A549 (cell line): ENCODE measurements at regions not wholly inside any gene's neighbourhood (a gene's known extent, or its start where the extent isn't known, plus 50 kb on each side); places are given as distances from the start of the nearest gene placed in this dataset.

Source experiments
- ATAC-seq, 2 experiments: fragments of 200-7000 bp in 1 of 2; fragments of >200 bp in 1 of 2; cut with Nextera tagmentation in 1 of 2; cut with Tn5 transposase in 1 of 2; 3 replicates each; pipeline versions ENCODE4 v1.8.0 to v1.9.1; 2018 to 2020; ENCODE audit warnings: mild to moderate bottlenecking in 1 of 2, moderate library complexity in 1 of 2
- CTCF ChIA-PET: fragments of 300-600 bp; sonication (Branson Sonifier 250); formaldehyde crosslinking; extraction: SDS; loops from one replicate; lab custom pipeline; 2021; ENCODE audit warnings: antibody characterized with exemption, inconsistent platforms; lab: Yijun Ruan, JAX
- POLR2A ChIA-PET: fragments of 350-600 bp; formaldehyde crosslinking; extraction: SDS; loops from one replicate; lab custom pipeline; 2021; ENCODE audit warnings: antibody characterized with exemption, inconsistent platforms; lab: Yijun Ruan, JAX
- DNase-seq, 2 experiments: peaks; one replicate each; pipeline versions ENCODE4 v3.0.0 to v3.0.0-alpha.2; 2011 to 2016; ENCODE audit warnings: low read depth in 1 of 2, low spot score in 1 of 2
- FAIRE-seq: peaks from 2 replicates; lab custom pipeline; 2011; peaks lifted over from hg19 to GRCh38; lab: Jason Lieb, UNC
- H3K27ac ChIP-seq, 2 experiments: fragments of >200 bp; sonication (Bioruptor Twin); formaldehyde crosslinking; 3 replicates each; pipeline ENCODE4 v1.5.1; 2016 to 2017
- H3K4me1 ChIP-seq: fragments of >200 bp; sonication (Bioruptor Twin); formaldehyde crosslinking; 3 replicates; pipeline ENCODE4 v1.6.1; 2016
- H3K4me2 ChIP-seq: fragments of >200 bp; sonication (Bioruptor Twin); formaldehyde crosslinking; 3 replicates; pipeline ENCODE4 v1.6.1; 2016
- H3K4me3 ChIP-seq: fragments of >200 bp; sonication (Bioruptor Twin); formaldehyde crosslinking; 3 replicates; pipeline ENCODE4 v1.5.1; 2016
- H3K9me3 ChIP-seq: fragments of >200 bp; sonication (Bioruptor Twin); formaldehyde crosslinking; 3 replicates; pipeline ENCODE4 v1.6.1; 2016
- ATOH8 ChIP-seq: fragments of 250-450 bp; sonication (Bioruptor Pico); IDR thresholded peaks from 2 replicates; pipeline ENCODE4 v1.5.0; 2020; ENCODE audit warnings: low read depth, mild to moderate bottlenecking, moderate library complexity
- CEBPB ChIP-seq, 2 experiments: fragments of >200 bp in 1 of 2; sonication (Bioruptor Twin) in 1 of 2; formaldehyde crosslinking in 1 of 2; IDR thresholded peaks; 2 replicates each; pipeline ENCODE4 v1.6.1; 2012 to 2016
- CHD4 ChIP-seq: fragments of 200-600 bp; sonication (generic); IDR thresholded peaks from 2 replicates; pipeline ENCODE4 v1.6.1; 2016; ENCODE audit warnings: antibody characterized with exemption, mild to moderate bottlenecking, borderline replicate concordance
- CTCF ChIP-seq: fragments of >200 bp; sonication (Bioruptor Twin); formaldehyde crosslinking; IDR thresholded peaks from 3 replicates; pipeline ENCODE4 v1.5.1; 2016
- EHF ChIP-seq: fragments of 250-450 bp; sonication (Bioruptor Pico); IDR thresholded peaks from 2 replicates; pipeline ENCODE4 v1.5.0; 2020; ENCODE audit warnings: mild to moderate bottlenecking
- EHMT2 ChIP-seq: fragments of 200-600 bp; sonication (generic); IDR thresholded peaks from 2 replicates; pipeline ENCODE4 v1.6.1; 2016; ENCODE audit warnings: antibody characterized with exemption, low read depth, mild to moderate bottlenecking, moderate library complexity
- ELK1 ChIP-seq: fragments of 150-350 bp; IDR thresholded peaks from 2 replicates; pipeline ENCODE4 v1.6.1; 2014; ENCODE audit warnings: low read depth, mild to moderate bottlenecking, low read length
- ESRRA ChIP-seq: fragments of 150-350 bp; IDR thresholded peaks from 2 replicates; pipeline ENCODE4 v1.6.1; 2014; ENCODE audit warnings: mild to moderate bottlenecking, low read length, borderline replicate concordance
- FOSL2 ChIP-seq, 2 experiments: fragments of 450-650 bp in 1 of 2; fragments of >200 bp in 1 of 2; sonication (Bioruptor Twin) in 1 of 2; formaldehyde crosslinking; IDR thresholded peaks; 2 replicates each; pipeline versions ENCODE4 v1.5.0 to v1.6.1; 2016 to 2020; ENCODE audit warnings: mild to moderate bottlenecking in 1 of 2, moderate library complexity in 1 of 2
- HDAC2 ChIP-seq: fragments of 200-600 bp; sonication (generic); IDR thresholded peaks from 2 replicates; pipeline ENCODE4 v1.6.1; 2016
- HMGXB4 ChIP-seq: fragments of 250-450 bp; sonication (Bioruptor Pico); IDR thresholded peaks from 2 replicates; pipeline ENCODE4 v1.5.0; 2021; ENCODE audit warnings: mild to moderate bottlenecking, moderate library complexity, borderline replicate concordance
- HOXA7 ChIP-seq: fragments of 250-450 bp; sonication (Bioruptor Pico); IDR thresholded peaks from 2 replicates; pipeline ENCODE4 v1.5.0; 2020; ENCODE audit warnings: mild to moderate bottlenecking, moderate library complexity
- HOXB5 ChIP-seq: fragments of 250-450 bp; sonication (Bioruptor Pico); IDR thresholded peaks from 2 replicates; pipeline ENCODE4 v1.5.0; 2020; ENCODE audit warnings: mild to moderate bottlenecking, moderate library complexity
- MAFK ChIP-seq: fragments of 450-650 bp; IDR thresholded peaks from 2 replicates; pipeline ENCODE4 v1.6.1; 2014; ENCODE audit not compliant: partially characterized antibody
- MYC ChIP-seq: IDR thresholded peaks from 2 replicates; pipeline ENCODE4 v1.6.1; 2012; ENCODE audit warnings: mild to moderate bottlenecking, inconsistent platforms, low read length, improper control_type of control experiment, borderline replicate concordance
- NFE2L2 ChIP-seq: fragments of 150-350 bp; conservative IDR thresholded peaks from 2 replicates; pipeline ENCODE4 v1.6.1; 2014; ENCODE audit warnings: low read length
- NPAS2 ChIP-seq: fragments of 250-450 bp; sonication (Bioruptor Pico); IDR thresholded peaks from 2 replicates; pipeline ENCODE4 v1.8.0; 2022; ENCODE audit warnings: mild to moderate bottlenecking, moderate library complexity, borderline replicate concordance
- NR3C1 ChIP-seq: fragments of >200 bp; sonication (Bioruptor Twin); formaldehyde crosslinking; IDR thresholded peaks from 3 replicates; pipeline ENCODE4 v1.6.1; 2017
- PHF8 ChIP-seq: fragments of 200-600 bp; sonication (generic); IDR thresholded peaks from 2 replicates; pipeline ENCODE4 v1.6.1; 2016; ENCODE audit warnings: low read depth, mild to moderate bottlenecking, antibody characterized with exemption, moderate library complexity, borderline replicate concordance
- POLR2A ChIP-seq: IDR thresholded peaks from 2 replicates; pipeline ENCODE4 v1.6.1; 2012; ENCODE audit warnings: mild to moderate bottlenecking, low read length
- POLR2AphosphoS2 ChIP-seq: conservative IDR thresholded peaks from 2 replicates; pipeline ENCODE4 v1.6.1; 2012; ENCODE audit warnings: low read length, improper control_type of control experiment, inconsistent platforms
- SMC3 ChIP-seq: fragments of >200 bp; sonication (Bioruptor Twin); formaldehyde crosslinking; IDR thresholded peaks from 3 replicates; pipeline ENCODE4 v1.6.1; 2018; ENCODE audit warnings: inconsistent platforms
- TFCP2L1 ChIP-seq: fragments of 250-450 bp; sonication (Bioruptor Pico); IDR thresholded peaks from 2 replicates; pipeline ENCODE4 v1.5.0; 2021; ENCODE audit warnings: mild to moderate bottlenecking
- WGBS: methylation state at CpG from one replicate; pipeline ENCODE4 v1.1.6; 2017; ENCODE audit errors: missing lambda C conversion rate; 5-methylcytosine and 5-hydroxymethylcytosine counted together

GRCh38 chr6:4665489-4666417 is 110.5 kb upstream of the CDYL start:
- Histone ChIP-seq H3K27ac (peak overlapping the region in 1 of 2 experiments; percentile 49; a peak in 1 of 6 replicates), H3K4me2 (no peak overlapping the region), H3K4me3 (no peak overlapping the region), H3K4me1 (peaks cover 7% of the 10 kb centered on the region; the same call in 2 of the 3 replicates), H3K9me3 (no peaks in the 10 kb centered on the region)
- WGBS = 63% methylated on average over 7 of the region's 7 CpGs
- DNase-seq (no peak), ATAC-seq (no peak), FAIRE-seq (no peak)
- CTCF ChIA-PET = no interaction called here
- TF ChIP-seq CTCF (no peak), NPAS2 (CRISPR knock-in tag) (no peak), TFCP2L1 (CRISPR knock-in tag) (no peak), EHMT2 (no peak)
- POLR2A ChIA-PET = no interaction called here

GRCh38 chr6:4664911-4665310 is 111.3 kb upstream of the CDYL start:
- H3K27ac ChIP-seq = peak overlapping the region in 1 of 2 experiments; percentile 49; a peak in 1 of 6 replicates
- no peak for ATAC-seq
- H3K4me3 ChIP-seq = no peak overlapping the region
- H3K9me3 ChIP-seq = no peaks in the 10 kb centered on the region
- FAIRE-seq = no peak
- 87% methylated on average over 6 of the region's 6 CpGs for WGBS
- CTCF ChIA-PET = no interaction called here
- H3K4me1 ChIP-seq = peaks cover 7% of the 10 kb centered on the region; the same call in 2 of the 3 replicates
- no peak for DNase-seq
- no peak overlapping the region for H3K4me2 ChIP-seq
- TF ChIP-seq HMGXB4 (CRISPR knock-in tag) (no peak), EHMT2 (no peak), NR3C1 (no peak), NFE2L2 (no peak), SMC3 (no peak), POLR2A (no peak), FOSL2 (IDR thresholded peaks at IDR 0.05) (no peak), FOSL2 (CRISPR knock-in tag; IDR thresholded peaks at IDR 0.05) (no peak), POLR2AphosphoS2 (no peak), HOXA7 (CRISPR knock-in tag) (no peak), HDAC2 (no peak), EHF (CRISPR knock-in tag) (no peak), ELK1 (no peak)
- TF ChIP-seq, all 56 proteins: peak for 0
- POLR2A ChIA-PET = no interaction called here

GRCh38 chr6:4664117-4664626 is 112.0 kb upstream of the CDYL start:
- FAIRE-seq (no peak), DNase-seq (no peak), ATAC-seq (no peak)
- H3K4me3 ChIP-seq = no peak overlapping the region
- CTCF ChIA-PET = no interaction called here
- H3K4me1 ChIP-seq = peaks cover 7% of the 10 kb centered on the region; the same call in 2 of the 3 replicates
- no peak overlapping the region for H3K4me2 ChIP-seq
- TF ChIP-seq EHMT2 (no peak), PHF8 (no peak), CEBPB (IDR thresholded peaks at IDR 0.05) (no peak), CHD4 (no peak), MAFK (no peak), ELK1 (no peak), ESRRA (no peak), MYC (no peak), HOXB5 (CRISPR knock-in tag) (no peak), ATOH8 (CRISPR knock-in tag) (no peak), HDAC2 (no peak)
- no peak overlapping the region for H3K27ac ChIP-seq
- 83% methylated on average over 6 of the region's 7 CpGs for WGBS
- no peaks in the 10 kb centered on the region for H3K9me3 ChIP-seq
- POLR2A ChIA-PET = no interaction called here
